HG03442 (cell line): ENCODE measurements at regions not wholly inside any gene's neighbourhood (a gene's known extent, or its start where the extent isn't known, plus 50 kb on each side); places are given as distances from the start of the nearest gene placed in this dataset.
"Not testable (repeated sequence)": the region's sequence is repeated elsewhere in the genome, so short reads cannot be mapped to it uniquely, and the experiment has no call there.

ENCODE experiments used
- ATAC-seq: cut with Tn5 transposase; IDR thresholded peaks from one replicate; pipeline ENCODE4 v1.9.1; 2021; ENCODE audit warnings: mild to moderate bottlenecking, moderate library complexity; ENCODE audit not compliant: unreplicated experiment

DNA sequence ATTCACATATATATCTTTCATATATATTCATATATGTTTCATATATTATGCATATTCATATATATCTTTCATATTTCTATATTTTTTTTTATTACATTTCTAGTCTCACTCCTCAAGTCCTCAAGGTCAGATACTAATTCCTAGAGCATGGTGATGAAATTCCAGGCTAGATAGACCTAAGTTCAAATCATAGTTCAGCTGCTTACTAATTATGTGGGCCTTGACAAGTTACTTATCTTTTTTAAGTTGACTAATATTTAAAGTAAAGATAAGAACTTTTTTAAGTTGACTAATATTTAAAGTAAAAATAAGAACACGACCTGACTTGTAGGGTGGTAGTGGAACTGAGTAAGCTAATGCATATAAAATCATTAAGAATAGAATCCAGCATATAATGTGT, 495.6 kb upstream of the MAN1A1 start:
- no peak for ATAC-seq

DNA sequence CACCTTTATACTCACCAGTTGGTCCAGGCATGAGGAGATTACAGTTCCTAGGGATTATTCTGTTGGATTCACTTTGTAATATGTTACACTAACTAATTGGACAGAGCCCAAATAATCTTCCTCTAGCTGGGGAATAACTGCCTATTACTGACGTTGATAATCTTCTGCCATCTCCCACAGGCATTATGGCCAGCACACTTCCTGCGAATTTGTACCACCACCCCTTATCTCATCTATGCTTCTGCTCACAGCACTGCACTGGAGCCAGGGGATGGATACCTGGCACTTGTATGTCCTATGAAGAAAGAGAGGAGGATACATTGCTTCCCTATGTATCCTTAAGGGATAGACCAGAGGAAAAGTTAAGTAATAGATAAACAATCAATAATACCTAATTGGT, 494.8 kb upstream of the MAN1A1 start:
- ATAC-seq = no peak

DNA sequence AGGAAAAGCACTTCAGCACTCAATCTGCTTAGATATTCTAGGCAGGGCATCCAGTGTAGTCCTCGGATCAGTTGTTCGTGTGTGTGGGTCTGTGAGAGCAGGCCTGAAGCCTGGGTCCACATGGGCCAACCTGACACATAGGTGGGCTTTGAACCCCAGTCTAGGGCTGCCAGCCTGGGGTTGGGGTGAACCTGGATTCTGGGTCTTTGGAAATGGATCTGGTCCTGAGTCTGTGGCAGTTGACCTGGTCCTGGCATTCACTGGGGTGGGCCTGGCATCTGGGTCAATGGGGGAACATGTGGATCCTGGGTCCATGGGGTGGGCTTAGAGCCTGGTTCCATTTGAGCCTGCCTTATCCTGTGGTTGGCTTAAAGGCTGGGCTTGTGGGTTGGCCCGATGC, 492.6 kb upstream of the MAN1A1 start:
- ATAC-seq = no peak

DNA sequence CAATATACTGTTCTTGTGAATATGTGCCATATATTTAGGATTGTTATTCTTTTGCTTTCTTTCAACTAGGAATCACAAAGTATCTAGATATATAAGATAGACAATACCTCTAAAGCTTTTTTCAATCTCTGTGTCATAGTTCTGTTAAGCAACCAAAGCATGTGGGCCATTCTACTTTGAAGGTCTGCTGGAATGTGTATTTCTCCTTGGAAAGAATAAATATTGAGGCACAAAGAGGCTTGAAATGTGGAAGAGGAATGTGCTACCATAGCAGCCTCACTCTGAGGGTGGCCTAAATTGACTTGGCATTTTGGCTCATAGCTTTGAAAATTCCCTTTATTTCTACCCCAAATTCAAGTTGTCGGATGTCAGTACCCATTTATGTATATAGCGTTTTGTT, 488.5 kb upstream of the MAN1A1 start:
- ATAC-seq = no peak

DNA sequence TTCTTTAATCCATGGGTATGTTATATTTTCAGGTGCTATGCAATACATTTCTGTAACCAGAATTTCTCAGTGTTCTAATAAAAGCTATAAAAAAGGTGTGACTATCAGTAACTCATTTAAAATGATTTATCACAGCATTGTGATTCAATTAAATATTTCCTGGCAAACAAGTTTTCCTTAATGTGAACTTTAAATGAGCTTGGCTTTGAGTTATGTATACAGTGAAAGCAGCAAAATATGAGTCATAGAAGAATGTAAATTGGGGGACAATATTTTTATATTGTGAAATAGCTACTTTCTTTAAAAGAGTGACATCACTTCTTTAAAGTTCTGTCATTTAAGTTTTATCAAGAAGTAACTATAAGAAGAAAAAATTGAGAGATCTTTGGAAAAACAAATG, 484.9 kb upstream of the MAN1A1 start:
- ATAC-seq = no peak

DNA sequence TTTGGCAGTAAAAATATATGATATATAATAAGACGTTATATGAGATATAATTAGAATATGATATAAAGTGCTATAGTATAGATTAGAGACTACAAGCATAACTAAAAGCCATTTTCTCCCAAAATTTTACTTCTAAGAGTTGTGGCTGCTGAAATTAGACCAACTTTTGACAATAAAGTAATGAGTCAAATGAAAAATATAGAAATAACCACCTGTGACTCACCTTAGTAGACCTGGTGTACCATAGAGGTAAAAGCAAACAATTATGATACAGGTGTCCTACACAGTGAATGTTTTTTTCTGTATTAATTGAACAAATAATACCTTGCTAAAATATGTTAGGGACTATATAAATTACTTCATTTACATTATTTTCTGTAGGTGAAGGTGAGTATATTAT, 482.9 kb upstream of the MAN1A1 start:
- ATAC-seq = no peak

DNA sequence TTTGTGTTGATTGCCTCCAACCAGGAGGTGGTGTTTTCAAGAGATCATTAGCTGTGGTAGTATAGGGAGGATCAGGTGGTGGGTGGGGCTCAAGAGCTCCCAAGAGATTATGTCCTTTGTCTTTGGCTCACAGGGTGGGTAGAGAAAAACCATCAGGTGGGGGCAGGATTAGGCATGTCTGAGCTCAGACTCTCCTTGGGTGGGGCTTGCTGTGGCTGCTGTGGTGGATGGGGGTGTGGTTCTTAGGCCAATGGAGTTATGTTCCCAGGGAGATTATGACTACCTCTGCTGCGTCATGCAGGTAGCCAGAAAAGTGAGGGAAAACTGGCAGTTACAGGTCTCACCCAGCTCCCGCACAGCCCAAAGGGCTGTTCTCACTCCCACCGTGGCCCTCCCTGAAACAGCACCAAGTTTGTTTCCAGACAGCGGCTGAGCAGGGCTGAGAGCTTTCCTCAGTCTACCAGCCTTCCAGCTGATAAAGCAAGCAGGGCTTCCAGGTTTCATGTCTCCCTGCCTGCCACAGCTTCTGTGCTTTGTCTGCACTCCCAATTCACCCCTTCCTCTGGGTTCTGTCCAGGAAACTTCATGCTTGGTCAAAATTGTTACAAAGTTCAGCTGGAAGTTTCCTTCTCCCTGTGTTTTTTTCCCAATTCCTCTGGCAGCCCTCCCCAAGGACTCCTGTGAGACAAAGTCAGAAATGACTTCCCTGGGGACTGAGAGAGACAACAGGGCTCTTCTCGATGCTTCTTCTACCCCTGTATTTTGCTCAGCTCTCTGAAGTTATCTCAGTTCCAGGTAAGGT, 481.1 kb upstream of the MAN1A1 start:
- ATAC-seq = no peak

DNA sequence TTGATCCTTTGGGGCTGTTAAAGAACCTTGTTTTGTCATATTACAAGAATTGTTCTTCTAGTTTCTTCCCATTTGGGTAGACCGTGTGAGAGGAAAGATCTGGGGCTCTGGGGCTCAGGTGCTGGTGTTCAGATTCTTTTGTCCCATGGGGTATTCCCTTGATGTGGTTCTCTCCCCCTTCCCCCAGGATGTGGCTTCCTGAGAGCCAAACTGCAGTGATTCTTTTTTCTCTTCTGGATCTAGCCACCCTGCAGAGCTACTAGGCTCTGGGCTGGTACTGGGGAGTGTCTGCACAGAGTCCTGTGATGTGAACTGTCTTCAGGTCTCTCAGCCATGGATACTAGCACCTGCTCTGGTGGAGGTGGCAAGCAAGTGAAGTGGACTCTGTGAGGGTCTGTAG, 480.5 kb upstream of the MAN1A1 start:
- ATAC-seq = no peak

DNA sequence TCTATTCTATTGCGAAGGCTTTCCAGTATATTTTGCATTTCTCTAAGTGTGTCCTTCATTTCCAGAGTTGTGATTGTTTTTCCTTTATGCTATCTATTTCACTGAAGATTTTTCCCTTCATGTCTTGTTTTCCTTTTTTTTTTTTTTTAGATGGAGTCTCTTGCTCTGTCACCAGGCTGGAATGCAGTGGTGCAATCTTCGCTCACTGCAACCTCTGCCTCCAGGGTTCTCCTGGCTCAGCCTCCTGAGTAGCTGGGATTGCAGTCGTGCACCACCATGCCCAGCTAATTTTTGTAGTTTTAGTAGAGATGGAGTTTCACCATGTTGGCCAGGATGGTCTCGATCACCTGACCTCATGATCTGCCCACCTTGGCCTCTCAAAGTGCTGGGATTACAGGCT, 479.9 kb upstream of the MAN1A1 start:
- ATAC-seq = not testable (repeated sequence)

DNA sequence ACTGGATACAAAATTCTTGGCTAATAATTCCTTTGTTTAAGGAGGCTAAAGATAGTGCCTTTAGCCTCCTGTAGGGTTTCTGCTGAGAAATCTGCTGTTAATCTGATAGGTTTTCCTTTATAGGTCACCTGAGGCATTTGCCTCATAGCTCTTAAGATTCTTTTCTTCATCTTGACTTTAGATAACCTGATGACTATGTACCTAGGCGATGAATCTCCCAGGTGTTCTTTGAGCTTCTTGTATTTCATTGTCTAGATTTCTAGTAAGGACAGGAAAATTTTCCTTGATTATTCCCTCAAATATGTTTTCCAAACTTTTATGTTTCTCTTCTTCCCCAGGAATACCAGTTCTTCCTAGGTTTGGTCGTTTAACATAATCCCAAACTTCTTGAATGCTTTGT, 479.4 kb upstream of the MAN1A1 start:
- ATAC-seq = no peak

DNA sequence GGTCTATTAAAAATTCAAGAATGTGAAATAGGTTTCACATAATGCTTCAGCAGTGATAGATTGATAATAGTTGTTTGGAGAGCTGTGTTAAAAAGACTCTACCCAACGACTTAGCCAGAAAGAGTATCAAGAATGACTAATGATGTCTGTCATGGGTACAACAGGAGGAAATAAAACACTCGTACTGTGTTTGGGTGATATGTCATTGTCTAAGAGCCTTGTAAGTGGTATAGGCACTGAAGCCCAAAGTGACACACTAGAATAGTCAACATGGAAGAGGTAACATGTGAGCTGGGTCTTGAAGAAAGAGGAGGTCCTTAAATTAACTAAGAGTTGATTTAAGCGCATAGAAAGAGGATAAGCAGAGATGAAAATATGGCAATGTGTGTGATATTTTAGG, 471.8 kb upstream of the MAN1A1 start:
- no peak for ATAC-seq

DNA sequence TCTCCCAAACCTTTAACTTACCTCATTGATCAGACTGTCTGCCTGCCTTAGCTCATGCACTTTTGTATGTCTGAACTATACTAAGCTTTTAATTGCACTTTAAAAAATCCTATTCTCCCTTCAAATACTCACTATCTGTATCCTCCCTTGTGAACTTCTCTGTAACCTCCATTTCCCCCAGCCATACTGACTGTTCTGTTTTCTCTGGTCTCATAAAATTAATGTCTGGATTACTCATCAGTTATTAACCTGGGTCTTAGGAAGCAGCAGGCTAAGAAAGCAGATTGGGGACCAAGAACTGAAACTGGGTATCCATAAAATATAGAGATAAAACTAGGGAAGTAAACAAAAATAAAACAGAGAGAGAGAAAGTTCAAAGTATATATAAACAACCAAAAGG, 469.3 kb upstream of the MAN1A1 start:
- no peak for ATAC-seq

DNA sequence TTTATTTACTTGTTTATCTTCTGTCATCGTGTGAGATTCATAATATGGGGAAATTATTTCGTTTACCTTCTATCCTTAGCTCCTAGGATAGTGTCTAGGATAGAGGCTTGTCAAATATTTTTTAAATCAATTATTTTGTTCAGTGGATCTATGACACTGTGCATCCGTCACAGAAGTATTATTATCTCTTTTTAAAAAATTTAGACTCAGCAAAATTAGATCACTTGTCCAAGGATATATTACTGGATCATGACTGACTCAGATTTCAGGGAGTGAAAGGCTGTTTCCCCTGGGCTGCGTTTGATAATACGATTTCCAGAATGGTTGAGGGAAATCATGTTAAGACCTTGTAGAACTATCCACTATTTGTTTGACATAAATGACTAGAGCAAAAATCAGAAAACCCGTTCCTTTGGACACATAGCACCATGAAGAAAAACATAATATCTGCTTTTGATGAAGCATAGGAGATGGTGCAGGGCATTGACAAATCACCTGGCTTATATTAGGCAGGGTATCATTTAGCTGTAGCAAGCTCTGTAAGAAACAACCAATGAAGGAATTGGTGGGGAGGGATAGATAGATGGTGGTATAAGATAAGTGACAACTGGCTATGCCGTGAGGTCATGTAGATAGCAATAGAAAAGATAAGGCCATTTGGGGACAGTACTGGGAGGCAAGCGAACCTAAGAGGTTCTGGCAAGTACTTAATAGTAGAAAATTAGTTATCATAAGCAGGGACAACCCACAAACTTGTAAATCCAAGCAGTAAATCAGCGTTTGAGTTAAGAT, 465.2 kb upstream of the MAN1A1 start:
- ATAC-seq = no peak

DNA sequence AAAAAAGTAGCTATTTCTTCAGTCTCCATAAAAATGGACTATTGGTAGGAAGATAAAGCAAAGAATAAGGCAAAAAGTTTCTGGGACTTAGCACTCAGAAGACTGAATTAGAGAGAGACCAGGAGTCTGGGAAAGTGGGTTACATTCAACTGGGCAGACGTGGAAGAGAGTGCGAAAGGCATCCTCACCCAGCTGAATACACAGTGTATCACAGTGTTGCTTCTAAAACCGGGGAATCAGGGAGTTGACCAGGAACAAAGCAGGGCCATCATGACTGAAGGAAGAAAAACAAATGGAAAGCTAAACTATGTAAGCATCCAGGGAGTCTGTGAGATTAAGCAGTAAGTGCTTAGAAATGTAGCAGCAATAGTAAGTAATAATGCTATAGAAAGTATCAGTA, 452.9 kb upstream of the MAN1A1 start:
- ATAC-seq = no peak

DNA sequence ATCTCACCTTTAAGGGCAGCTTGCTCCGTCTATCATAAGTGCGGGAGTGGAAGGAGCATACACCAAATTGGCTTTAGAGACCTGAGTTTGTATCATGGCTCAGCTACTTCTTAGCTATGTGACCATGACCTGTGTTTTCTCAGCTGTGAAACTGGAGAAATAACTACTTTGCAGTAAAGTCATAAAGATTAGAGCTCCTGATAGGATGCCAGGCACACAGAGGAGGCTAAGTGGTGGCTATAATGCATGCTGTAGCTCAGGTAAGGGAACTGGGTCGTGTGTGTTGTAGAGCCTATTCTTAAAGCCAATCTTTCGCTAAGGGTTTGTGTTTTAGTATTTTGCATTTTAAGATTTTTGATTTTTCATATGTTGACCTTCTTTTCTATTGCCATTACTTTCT, 451.5 kb upstream of the MAN1A1 start:
- ATAC-seq = no peak

DNA sequence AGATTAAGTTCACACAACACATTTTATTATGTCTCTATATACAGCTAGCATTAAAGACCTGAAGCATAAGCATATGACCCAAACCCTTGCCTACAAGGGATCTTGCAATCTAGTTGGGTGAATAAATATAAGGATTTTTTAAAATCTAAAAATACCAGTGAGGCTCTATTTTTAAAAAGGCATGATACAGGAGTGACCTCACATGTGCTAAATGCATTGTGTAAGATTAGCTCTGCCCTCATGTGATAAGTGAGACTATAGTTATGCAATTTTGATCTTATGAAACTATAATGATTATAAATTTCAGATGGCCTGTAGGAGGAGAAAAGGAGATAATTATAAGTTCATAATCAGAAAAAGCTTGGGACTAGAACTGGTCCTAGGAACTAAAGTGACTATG, 451.0 kb upstream of the MAN1A1 start:
- no peak for ATAC-seq

DNA sequence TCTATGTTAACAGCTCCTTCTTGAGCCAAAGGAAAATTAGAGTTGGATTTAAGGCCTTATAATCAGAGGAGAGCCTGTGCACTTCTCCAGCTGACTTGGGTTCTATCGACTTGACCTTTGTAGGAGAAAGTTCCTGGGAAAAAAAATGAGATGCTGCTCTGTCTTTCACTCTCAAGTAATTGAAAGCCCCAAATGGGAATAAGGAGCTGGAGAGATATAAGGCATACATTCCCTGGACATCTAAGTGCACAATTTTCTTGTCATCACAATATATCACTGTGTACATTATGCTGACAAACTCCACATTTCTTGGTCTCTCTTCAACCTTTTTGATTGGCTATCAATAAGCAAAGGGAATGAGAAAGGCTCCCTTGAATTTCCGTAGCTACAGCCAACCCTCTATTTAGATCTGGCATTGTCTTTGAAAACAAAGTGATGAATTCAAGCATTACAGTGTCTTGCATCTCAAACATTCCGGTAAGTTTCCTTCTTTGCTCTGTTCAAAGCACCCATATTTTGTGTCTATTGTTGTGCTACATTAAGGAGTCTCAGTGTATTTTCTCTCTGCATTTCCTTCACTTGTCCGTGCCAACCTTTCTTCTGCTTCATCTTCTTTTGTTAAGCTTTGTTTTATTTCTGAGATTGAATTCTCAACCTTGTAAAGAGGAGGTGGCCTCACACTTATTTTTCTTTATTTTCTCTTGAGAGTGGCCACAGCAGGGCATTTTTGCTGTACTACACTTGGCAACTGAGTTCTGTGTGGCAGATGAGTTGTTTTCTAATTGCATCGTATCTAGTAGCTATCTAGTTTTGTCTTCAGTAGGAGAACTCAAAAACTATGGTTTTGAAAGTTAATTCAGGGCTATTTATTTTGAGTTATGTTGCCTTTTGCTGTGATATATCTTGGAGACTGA, 450.3 kb upstream of the MAN1A1 start:
- no peak for ATAC-seq

DNA sequence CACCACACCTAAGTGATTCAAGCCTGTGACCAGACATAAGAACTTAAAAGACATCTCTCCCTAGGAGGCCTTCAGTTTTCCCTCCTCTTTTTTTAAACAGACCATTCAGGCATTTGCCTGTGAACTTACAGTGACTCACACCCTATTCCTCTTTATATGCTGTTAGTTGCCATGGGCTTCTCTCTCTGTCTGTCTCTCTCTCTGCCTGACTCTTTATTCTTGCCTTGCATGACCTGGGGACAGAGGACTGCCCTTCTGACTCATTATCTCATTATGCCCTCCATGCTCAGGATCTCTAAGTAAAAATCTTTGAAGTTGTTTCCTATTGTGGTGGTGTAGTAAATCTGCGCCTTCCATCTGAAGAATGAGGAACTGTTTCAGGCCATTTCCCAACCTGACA, 442.2 kb upstream of the MAN1A1 start:
- ATAC-seq = no peak

DNA sequence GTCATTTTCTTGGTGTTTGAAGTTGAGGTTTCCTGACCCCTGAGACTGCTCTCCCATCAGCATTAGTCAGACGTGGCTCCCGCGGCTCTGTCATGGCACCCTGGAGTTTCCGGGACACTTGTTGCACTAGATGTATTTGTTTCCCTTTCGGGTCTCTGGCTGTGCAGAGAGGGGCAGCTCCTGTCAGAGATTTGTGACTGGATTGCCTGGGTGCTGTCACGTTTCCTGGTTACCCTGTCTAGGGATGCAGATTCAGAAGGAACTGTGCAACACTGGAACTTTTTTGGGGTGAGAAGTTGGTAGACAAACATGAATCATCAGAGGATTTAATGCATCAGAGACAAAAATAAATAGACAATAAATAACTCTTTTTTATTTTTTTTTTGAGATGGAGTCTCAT, 431.8 kb upstream of the MAN1A1 start:
- no peak for ATAC-seq

DNA sequence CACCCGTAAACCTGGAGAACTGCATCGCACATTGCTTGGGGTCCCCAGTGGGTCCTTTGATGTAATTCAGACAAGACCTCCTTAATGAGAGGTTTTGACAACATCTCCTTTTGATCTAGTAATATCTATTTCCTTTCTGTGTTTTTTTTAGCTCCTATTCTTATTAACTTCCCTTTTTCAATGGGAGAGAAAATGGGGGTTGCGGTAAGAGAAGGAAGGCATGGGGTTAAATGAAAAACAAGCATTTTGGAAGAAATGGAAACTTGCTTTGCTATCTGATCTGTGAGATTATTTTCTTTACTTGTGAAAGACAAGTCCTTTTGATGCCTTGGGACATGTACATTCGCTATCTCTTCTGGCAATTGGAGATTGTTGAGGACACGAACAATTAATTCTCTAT, 418.6 kb upstream of the MAN1A1 start:
- no peak for ATAC-seq

DNA sequence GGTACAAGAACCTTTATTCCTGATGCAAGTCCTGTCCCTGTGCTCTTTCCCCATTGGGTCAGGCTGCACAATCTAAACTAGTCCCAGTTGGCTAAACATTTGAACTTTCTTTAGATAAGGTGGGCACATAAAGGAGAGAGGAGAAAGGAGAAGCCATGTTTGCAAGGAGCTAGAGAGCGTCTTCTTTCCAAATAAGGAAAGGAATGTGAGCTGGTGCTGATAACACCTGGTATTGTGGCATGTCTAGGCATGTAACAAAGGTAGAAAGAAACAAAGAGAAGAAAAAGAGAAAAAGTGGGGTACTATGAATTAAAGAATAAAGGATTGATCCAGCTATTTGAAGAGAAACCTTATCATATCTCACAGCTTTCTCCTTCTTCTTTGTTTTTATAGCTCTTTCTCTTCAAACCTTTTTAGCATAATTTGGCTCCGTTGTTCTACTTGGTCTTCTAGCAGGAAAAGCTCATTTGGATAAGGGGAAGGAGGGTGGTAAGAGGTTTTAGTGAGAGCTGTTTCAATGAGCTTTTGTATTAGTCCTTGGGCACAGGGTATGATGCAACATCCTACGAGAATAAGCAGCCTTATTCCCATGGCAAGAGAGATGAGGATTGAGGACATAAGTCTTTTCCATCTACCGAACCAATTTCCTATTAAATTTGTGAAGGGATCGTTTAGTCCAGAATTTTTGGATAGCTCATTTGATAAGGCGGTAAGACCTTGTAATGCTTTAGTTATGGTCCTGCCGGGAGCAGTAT, 415.5 kb upstream of the MAN1A1 start:
- no peak for ATAC-seq
